ENCODE measurements at regions not wholly inside any gene's neighbourhood (a gene's known extent, or its start where the extent isn't known, plus 50 kb on each side); places are given as distances from the start of the nearest gene placed in this dataset.

DNA sequence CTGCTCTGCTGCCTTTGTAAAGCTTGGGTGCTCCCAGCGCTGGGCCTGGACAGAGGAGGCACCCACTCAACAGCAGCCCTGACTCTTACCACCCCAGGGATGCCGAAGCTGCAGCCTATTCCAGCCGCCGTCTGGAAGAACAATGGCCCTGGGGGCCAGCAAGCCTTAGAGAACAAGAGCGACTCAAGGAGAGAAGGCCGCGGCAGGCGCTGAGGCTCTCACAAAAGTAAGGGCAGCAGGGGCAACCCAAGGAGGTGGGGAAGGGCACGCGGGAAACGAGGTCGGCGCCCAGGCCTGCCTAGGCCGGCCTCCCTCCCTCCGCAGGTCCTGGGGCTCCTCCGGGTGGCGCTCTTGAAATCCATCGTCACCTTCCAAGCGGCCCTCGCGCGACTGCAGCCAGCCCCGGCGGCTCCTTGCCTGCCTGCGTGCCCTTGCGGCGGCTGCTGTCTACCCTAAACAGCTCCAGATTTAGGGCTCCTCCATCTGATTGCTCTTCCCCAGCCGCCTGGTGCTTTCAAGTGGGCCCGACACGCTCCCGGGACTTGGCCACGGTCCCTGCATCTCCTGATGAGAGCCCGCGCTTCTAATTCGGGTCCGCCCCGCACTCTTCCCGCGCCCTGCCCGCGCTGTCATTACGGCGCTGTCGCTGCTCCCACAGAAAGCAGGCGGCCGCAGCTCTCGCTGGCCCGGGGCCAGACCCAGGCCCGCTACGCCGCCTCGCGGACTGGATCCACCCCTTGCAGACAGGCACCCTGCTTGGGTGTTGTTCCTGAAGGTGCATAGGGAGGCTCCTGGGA is 213.3 kb downstream of the SEMA6A start:
- TF ChIP-seq CTCF (conservative IDR thresholded peaks at IDR 0.05 in 1 of 2, IDR thresholded peaks at IDR 0.05 in 1 of 2; ENCODE audit: low read depth in 1 of 2, low read length in 2 of 2) (peak; percentile 14 to 35), EZH2 (IDR thresholded peaks at IDR 0.05; ENCODE audit: low read length, missing control alignments) (no peak)

All from fibroblast of lung (primary cell).